Retinal pigment epithelial cell (primary cell): ENCODE measurements at regions not wholly inside any gene's neighbourhood (a gene's known extent, or its start where the extent isn't known, plus 50 kb on each side); places are given as distances from the start of the nearest gene placed in this dataset.

ENCODE experiments used
- DNase-seq: peaks from one replicate; pipeline ENCODE4 v3.0.0-alpha.2; 2010; ENCODE audit warnings: low read depth
- H3K4me3 ChIP-seq: 2 replicates; pipeline ENCODE4 v1.5.1; 2011; ENCODE audit warnings: mild to moderate bottlenecking, low read length, control low read depth, moderate library complexity
- TF ChIP-seq, protein P1 (sequence below): conservative IDR thresholded peaks from 2 replicates; pipeline ENCODE4 v1.5.1; 2011; ENCODE audit warnings: low read depth, low read length, control low read depth, inconsistent platforms

DNA sequence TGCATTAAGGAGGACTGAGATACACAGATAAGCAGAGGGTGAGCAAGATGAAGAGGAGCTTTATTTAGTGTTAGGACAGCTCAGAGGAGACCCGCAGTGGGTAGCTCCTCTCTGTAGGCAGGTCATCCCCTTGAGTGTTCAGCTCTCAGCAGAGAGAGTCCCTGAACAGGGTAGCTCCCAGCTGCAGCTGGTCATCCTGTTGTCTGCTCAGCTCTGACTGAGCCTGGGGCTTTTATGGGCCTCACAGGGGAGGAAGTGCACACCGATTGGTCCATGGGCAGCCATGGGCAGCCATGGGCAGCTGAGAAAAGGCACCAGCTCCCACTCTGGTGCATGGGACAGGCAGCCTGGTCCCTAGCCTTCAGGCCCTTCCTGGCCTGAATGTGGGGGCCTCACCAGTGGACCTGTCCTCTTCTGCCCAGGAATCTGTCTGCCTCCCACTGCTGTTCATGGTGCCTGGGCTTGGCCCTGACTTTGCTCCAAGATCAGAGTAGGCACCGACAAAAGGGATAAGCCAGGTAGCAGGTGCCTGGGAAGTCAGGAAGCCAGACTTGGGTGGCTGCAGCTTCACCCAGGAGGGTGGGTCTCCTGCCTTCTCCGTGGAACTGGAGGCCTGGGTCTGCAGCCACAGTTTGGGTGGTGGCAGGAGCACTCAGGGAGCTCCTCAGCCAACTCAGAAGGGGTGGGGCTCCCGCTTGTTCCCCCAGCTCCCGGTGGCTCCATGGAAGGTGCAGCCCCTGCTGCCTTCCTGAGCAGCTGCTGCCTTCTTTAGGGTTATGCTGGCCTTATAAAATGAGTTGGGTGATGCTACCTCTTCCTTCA, 54.7 kb downstream of the MYEOV start:
- no peak for DNase-seq
- H3K4me3 ChIP-seq, result no peak overlapping the region
- TF ChIP-seq, protein P1, sequence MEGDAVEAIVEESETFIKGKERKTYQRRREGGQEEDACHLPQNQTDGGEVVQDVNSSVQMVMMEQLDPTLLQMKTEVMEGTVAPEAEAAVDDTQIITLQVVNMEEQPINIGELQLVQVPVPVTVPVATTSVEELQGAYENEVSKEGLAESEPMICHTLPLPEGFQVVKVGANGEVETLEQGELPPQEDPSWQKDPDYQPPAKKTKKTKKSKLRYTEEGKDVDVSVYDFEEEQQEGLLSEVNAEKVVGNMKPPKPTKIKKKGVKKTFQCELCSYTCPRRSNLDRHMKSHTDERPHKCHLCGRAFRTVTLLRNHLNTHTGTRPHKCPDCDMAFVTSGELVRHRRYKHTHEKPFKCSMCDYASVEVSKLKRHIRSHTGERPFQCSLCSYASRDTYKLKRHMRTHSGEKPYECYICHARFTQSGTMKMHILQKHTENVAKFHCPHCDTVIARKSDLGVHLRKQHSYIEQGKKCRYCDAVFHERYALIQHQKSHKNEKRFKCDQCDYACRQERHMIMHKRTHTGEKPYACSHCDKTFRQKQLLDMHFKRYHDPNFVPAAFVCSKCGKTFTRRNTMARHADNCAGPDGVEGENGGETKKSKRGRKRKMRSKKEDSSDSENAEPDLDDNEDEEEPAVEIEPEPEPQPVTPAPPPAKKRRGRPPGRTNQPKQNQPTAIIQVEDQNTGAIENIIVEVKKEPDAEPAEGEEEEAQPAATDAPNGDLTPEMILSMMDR, result no peak

DNA sequence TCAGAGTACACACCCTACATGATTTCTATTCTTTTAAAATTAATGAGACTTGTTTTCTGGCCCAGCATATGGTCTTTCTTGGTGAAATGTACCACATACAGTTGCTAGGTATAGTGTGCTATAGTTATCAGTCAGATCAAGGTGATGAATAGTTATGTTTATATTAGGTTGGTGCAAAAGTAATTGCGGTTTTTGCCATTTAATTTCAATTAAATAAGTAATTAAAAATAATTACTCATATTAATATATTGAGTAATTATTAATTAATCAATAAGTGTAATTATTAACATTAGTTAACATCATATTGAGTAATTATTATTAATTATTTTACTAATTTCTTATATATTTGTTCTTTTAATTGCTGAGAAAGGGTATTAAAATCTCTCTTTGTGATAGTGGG, 56.1 kb downstream of the MYEOV start:
- TF ChIP-seq, protein P1, result no peak
- DNase-seq, result no peak
- no peak overlapping the region for H3K4me3 ChIP-seq

DNA sequence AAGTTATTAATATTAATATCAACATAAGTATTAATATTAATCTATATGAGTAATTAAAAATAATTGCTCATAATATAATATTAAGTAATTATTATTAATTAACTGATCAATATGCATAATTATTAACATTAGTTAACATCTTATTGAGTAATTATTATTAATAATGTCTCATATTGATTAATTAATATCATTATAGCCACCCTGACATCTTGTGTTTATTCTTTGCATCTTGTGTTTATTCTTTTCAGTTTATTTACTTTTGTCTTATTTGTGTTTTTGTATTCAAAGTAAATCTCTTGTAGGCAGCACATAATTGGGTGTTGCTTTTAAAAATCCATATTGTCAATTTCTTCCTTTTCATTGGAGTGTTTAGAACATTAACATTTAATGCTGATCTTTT, 56.6 kb downstream of the MYEOV start:
- TF ChIP-seq, protein P1, result no peak
- no peak for DNase-seq
- no peak overlapping the region for H3K4me3 ChIP-seq

DNA sequence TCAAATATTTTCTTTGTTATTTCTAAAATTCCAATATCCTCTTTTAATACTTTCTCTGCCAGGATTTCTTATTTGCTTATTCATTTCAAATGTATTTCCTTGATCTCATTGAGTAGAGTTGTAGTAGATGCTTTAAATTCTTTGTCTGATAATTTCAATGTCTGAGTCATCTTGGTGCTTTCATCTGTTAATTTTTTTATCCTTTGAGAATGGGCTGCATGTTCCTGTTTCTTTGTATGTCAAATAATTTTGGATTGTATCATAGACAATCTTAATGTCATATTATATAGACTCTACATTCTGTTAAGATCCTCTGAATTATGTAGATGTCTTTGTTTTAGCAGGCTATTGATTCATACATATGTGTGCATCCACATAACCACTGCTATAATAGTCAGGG, 57.5 kb downstream of the MYEOV start:
- DNase-seq, result peak; percentile 29
- H3K4me3 ChIP-seq, result no peak overlapping the region
- TF ChIP-seq, protein P1, result no peak

DNA sequence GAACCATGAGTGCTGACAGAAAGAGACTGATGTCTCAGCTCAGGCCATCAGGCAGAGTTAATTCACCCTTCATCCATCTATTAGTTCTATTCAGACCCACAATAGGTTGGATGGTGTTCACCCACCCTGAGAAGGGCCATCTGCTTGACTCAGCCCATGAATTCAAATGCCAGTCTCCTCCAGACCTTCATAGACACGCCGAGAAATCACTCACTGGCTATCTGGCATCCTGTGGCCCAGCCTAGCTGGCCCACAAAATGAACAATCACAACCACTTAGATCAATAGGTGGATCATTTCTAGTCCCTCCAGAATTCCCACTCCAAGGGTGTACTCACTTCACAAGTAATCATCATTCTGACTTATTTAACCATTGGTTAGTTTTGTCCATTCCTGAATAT, 58.2 kb downstream of the MYEOV start:
- no peak for DNase-seq
- TF ChIP-seq, protein P1, result no peak
- no peak overlapping the region for H3K4me3 ChIP-seq

DNA sequence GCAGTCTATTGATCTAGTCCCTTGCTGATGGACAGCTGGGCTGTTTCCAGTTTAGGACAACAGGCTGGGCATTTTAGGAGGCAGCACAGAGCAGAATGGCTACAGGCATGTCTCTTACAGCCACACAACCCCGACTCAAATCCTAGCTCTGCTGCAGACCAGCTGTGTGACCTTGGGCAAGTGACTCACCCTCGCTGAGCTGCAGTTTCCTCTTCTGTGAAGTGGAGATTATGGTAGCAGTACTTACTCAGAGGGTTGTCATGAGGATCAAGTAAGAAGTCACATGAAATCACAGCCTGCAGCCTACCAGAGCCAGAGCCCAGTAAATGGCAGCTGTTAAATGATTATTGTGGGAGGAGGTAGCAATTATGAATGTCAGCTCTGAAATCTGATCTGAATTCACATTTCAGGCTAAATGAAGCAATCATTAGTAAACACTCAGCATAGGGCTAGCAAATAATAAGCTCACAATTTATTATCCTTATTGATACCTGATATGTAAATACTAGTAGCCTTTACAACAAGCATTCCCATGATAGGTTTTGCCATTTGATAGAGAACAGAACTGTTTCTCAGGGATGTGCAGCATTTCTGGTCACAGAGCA, 58.9 kb downstream of the MYEOV start:
- DNase-seq, result peak; percentile 84
- TF ChIP-seq, protein P1, result no peak
- H3K4me3 ChIP-seq, result no peak overlapping the region
